Spleen (tissue), 7 donors: ENCODE measurements at regions not wholly inside any gene's neighbourhood (a gene's known extent, or its start where the extent isn't known, plus 50 kb on each side); places are given as distances from the start of the nearest gene placed in this dataset.

Experiments used
- POLR2A ChIP-seq, 3 donors: fragments of 450-650 bp; IDR thresholded peaks; one replicate each; pipeline ENCODE4 v1.5.1; 2017; ENCODE audit warnings: antibody characterized with exemption in 3 of 3, mild to moderate bottlenecking in 1 of 3
- TF ChIP-seq, protein P1 (sequence below), 11 experiments: fragments of 200-600 bp in 7 of 11; fragments of 450-650 bp in 4 of 11; sonication (generic) in 4 of 11; IDR thresholded peaks in 8 of 11; conservative IDR thresholded peaks in 3 of 11; 1 replicate in 7 of 11; 2 replicates in 4 of 11; pipeline versions ENCODE4 v1.4.0 to v1.8.0; 2016 to 2021; ENCODE audit warnings: antibody characterized with exemption in 11 of 11, inconsistent platforms in 4 of 11, mild to moderate bottlenecking in 1 of 11
- donor health status: DM: no; HTN: no; CAD: no; lungs with moderate emphysema.
- donor health status: DM: no; HTN: no; CAD: no.
- donor health status: DM: no; HTN: no; CAD: no.

DNA sequence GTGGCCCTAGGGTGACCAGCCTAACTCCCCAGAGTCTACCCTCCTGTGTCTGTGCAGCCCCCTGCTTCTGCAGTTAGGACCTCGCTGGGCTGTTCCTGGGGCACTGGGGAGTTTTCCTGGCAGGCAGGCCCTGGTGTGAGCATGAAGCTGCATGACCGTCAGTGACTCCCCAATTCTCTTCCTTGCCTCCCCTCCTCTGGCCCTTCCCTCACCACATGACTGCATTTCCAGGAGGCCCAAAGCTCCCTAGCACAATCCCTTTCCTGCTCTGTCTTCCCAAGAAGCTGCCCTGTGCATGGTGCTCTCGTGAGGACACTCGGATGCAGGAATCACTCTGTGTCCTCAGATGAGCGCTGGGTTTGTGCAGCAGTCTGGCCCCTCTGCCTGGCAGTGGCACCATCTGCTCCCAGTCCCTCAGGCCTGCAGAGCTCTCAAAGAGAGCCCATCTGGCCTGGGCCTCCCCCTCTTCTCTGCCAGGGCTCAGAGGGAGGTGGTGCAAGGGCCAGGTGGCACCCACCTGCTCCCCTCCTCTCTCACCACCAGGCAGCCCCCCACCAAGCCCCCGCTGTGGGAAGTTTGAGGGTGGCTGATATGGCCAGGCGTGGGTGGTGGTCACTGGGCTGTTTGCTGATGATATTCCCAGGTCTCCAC is 125.6 kb upstream of the HS6ST1 start:
- TF ChIP-seq, protein P1, sequence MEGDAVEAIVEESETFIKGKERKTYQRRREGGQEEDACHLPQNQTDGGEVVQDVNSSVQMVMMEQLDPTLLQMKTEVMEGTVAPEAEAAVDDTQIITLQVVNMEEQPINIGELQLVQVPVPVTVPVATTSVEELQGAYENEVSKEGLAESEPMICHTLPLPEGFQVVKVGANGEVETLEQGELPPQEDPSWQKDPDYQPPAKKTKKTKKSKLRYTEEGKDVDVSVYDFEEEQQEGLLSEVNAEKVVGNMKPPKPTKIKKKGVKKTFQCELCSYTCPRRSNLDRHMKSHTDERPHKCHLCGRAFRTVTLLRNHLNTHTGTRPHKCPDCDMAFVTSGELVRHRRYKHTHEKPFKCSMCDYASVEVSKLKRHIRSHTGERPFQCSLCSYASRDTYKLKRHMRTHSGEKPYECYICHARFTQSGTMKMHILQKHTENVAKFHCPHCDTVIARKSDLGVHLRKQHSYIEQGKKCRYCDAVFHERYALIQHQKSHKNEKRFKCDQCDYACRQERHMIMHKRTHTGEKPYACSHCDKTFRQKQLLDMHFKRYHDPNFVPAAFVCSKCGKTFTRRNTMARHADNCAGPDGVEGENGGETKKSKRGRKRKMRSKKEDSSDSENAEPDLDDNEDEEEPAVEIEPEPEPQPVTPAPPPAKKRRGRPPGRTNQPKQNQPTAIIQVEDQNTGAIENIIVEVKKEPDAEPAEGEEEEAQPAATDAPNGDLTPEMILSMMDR (IDR thresholded peaks at IDR 0.05 in 8 of 11, conservative IDR thresholded peaks at IDR 0.05 in 3 of 11): no peak
- no peak for TF ChIP-seq POLR2A (IDR thresholded peaks at IDR 0.05)
